Activated CD4-positive, alpha-beta T cell treated with anti-CD3 and anti-CD28 coated beads, Interleukin-2, amount 50 U/mL, for 16 hours (primary cell): ENCODE measurements at regions not wholly inside any gene's neighbourhood (a gene's known extent, or its start where the extent isn't known, plus 50 kb on each side); places are given as distances from the start of the nearest gene placed in this dataset.

Source experiments
- DNase-seq: peaks from one replicate; pipeline ENCODE4 v3.0.0-alpha.2; 2020

GRCh38 chr14:65879248-65880009 lies 466.9 kb downstream of the FUT8 start:
- DNase-seq, result peak; percentile 66

GRCh38 chr14:65880507-65880906 lies 468.0 kb downstream of the FUT8 start:
- DNase-seq, result no peak

- no peak for DNase-seq
Measured at GRCh38 chr14:65881642-65882041, 469.1 kb downstream of the FUT8 start.

- DNase-seq, result no peak
Measured at GRCh38 chr14:65888677-65889076, 476.1 kb downstream of the FUT8 start.

GRCh38 chr14:65892315-65892714 lies 479.8 kb downstream of the FUT8 start:
- DNase-seq, result no peak

GRCh38 chr14:65900164-65900563 lies 487.6 kb downstream of the FUT8 start:
- no peak for DNase-seq

GRCh38 chr14:65901595-65901994 lies 489.1 kb downstream of the FUT8 start:
- DNase-seq, result no peak

GRCh38 chr14:65904988-65905387 lies 492.5 kb downstream of the FUT8 start:
- no peak for DNase-seq

- DNase-seq, result no peak
Measured at GRCh38 chr14:65906344-65906743, 493.8 kb downstream of the FUT8 start.

GRCh38 chr14:65906948-65907347 lies 494.4 kb downstream of the FUT8 start:
- DNase-seq, result no peak

GRCh38 chr14:65910108-65910786 lies 497.7 kb downstream of the FUT8 start:
- no peak for DNase-seq

- peak; percentile 22 for DNase-seq
Measured at GRCh38 chr14:65915125-65915524, 502.6 kb downstream of the FUT8 start.

GRCh38 chr14:65916055-65916454 lies 503.5 kb downstream of the FUT8 start:
- no peak for DNase-seq

GRCh38 chr14:65920996-65921395 lies 508.5 kb downstream of the FUT8 start:
- DNase-seq, result no peak

- no peak for DNase-seq
Measured at GRCh38 chr14:65922142-65922541, 509.6 kb downstream of the FUT8 start.

GRCh38 chr14:65926504-65926903 lies 514.0 kb downstream of the FUT8 start:
- DNase-seq, result no peak

GRCh38 chr14:65926935-65927700 lies 514.6 kb downstream of the FUT8 start:
- no peak for DNase-seq

- peak; percentile 92 for DNase-seq
Measured at GRCh38 chr14:65927931-65928356, 515.4 kb downstream of the FUT8 start.

- DNase-seq, result no peak
Measured at GRCh38 chr14:65928995-65929394, 516.5 kb downstream of the FUT8 start.

GRCh38 chr14:65933400-65934069 lies 521.0 kb downstream of the FUT8 start:
- no peak for DNase-seq

- no peak for DNase-seq
Measured at GRCh38 chr14:65934070-65934435, 521.5 kb downstream of the FUT8 start.

GRCh38 chr14:65936342-65936975 lies 523.9 kb downstream of the FUT8 start:
- DNase-seq, result no peak
